Stimulated activated CD4-positive, alpha-beta T cell treated with anti-CD3 and anti-CD28 coated beads, Interleukin-12 subunit alpha, Interleukin-12 subunit beta, amount 100 ng/mL, for 4 hours (primary cell): ENCODE measurements at regions not wholly inside any gene's neighbourhood (a gene's known extent, or its start where the extent isn't known, plus 50 kb on each side); places are given as distances from the start of the nearest gene placed in this dataset.
"Not testable (repeated sequence)": the region's sequence is repeated elsewhere in the genome, so short reads cannot be mapped to it uniquely, and the experiment has no call there.

Experiments
- DNase-seq: peaks from one replicate; pipeline ENCODE4 v3.0.0-alpha.2; 2020

- DNase-seq = no peak
Measured at GRCh38 chr5:36535378-36535777, 71.0 kb upstream of the SLC1A3 start.

- no peak for DNase-seq
Measured at GRCh38 chr5:36535859-36536615, 70.4 kb upstream of the SLC1A3 start.

GRCh38 chr5:36536616-36537005, 69.8 kb upstream of the SLC1A3 start:
- no peak for DNase-seq

- no peak for DNase-seq
Measured at GRCh38 chr5:36537724-36538123, 68.7 kb upstream of the SLC1A3 start.

- no peak for DNase-seq
Measured at GRCh38 chr5:36552651-36553393, 53.6 kb upstream of the SLC1A3 start.

- DNase-seq = not testable (repeated sequence)
Measured at GRCh38 chr5:36555035-36555434, 51.4 kb upstream of the SLC1A3 start.
